ENCODE measurements at regions not wholly inside any gene's neighbourhood (a gene's known extent, or its start where the extent isn't known, plus 50 kb on each side); places are given as distances from the start of the nearest gene placed in this dataset.

- no peak overlapping the region for H3K27ac ChIP-seq (ENCODE audit: low read length)
- no peaks in the 10 kb centered on the region for H3K36me3 ChIP-seq (ENCODE audit: control insufficient read depth, insufficient read depth, low read length)
- WGBS (ENCODE audit: insufficient coverage, insufficient read length) = no CpG with 5 or more reads among the region's 11 CpGs
- no peaks in the 10 kb centered on the region for H3K4me1 ChIP-seq (ENCODE audit: control insufficient read depth, insufficient read depth, low read length)
- H3K27me3 ChIP-seq (ENCODE audit: control insufficient read depth, insufficient read depth, low read length) = no peaks in the 10 kb centered on the region
- H3K4me3 ChIP-seq (ENCODE audit: low read length) = no peak overlapping the region
- DNase-seq (ENCODE audit: low read depth, low spot score) = no peak
- H3K9me3 ChIP-seq (ENCODE audit: control insufficient read depth, insufficient read depth, low read length) = no peaks in the 10 kb centered on the region
Measured at GRCh38 chr18:45517181-45517741, 98.0 kb upstream of the SLC14A2 start.

GRCh38 chr18:45518311-45519155, 96.7 kb upstream of the SLC14A2 start:
- WGBS (ENCODE audit: insufficient coverage, insufficient read length) = no CpG with 5 or more reads among the region's 3 CpGs
- H3K9me3 ChIP-seq (ENCODE audit: control insufficient read depth, insufficient read depth, low read length) = no peaks in the 10 kb centered on the region
- no peaks in the 10 kb centered on the region for H3K4me1 ChIP-seq (ENCODE audit: control insufficient read depth, insufficient read depth, low read length)
- DNase-seq (ENCODE audit: low read depth, low spot score) = no peak
- H3K27me3 ChIP-seq (ENCODE audit: control insufficient read depth, insufficient read depth, low read length) = no peaks in the 10 kb centered on the region
- no peaks in the 10 kb centered on the region for H3K36me3 ChIP-seq (ENCODE audit: control insufficient read depth, insufficient read depth, low read length)
- no peak overlapping the region for H3K27ac ChIP-seq (ENCODE audit: low read length)
- H3K4me3 ChIP-seq (ENCODE audit: low read length) = no peak overlapping the region

- no CpG with 5 or more reads among the region's 7 CpGs for WGBS (ENCODE audit: insufficient coverage, insufficient read length)
- no peak overlapping the region for H3K4me3 ChIP-seq (ENCODE audit: low read length)
- H3K27me3 ChIP-seq (ENCODE audit: control insufficient read depth, insufficient read depth, low read length) = no peaks in the 10 kb centered on the region
- no peaks in the 10 kb centered on the region for H3K9me3 ChIP-seq (ENCODE audit: control insufficient read depth, insufficient read depth, low read length)
- H3K4me1 ChIP-seq (ENCODE audit: control insufficient read depth, insufficient read depth, low read length) = no peaks in the 10 kb centered on the region
- H3K27ac ChIP-seq (ENCODE audit: low read length) = no peak overlapping the region
- H3K36me3 ChIP-seq (ENCODE audit: control insufficient read depth, insufficient read depth, low read length) = no peaks in the 10 kb centered on the region
- DNase-seq (ENCODE audit: low read depth, low spot score) = no peak
Measured at GRCh38 chr18:45519411-45520280, 95.6 kb upstream of the SLC14A2 start.

GRCh38 chr18:45521136-45521535, 94.1 kb upstream of the SLC14A2 start:
- no CpG with 5 or more reads among the region's 1 CpG for WGBS (ENCODE audit: insufficient coverage, insufficient read length)
- Histone ChIP-seq H3K4me1 (ENCODE audit: control insufficient read depth, insufficient read depth, low read length) (no peaks in the 10 kb centered on the region), H3K27me3 (ENCODE audit: control insufficient read depth, insufficient read depth, low read length) (no peaks in the 10 kb centered on the region), H3K9me3 (ENCODE audit: control insufficient read depth, insufficient read depth, low read length) (no peaks in the 10 kb centered on the region), H3K27ac (ENCODE audit: low read length) (no peak overlapping the region), H3K36me3 (ENCODE audit: control insufficient read depth, insufficient read depth, low read length) (no peaks in the 10 kb centered on the region), H3K4me3 (ENCODE audit: low read length) (no peak overlapping the region)
- no peak for DNase-seq (ENCODE audit: low read depth, low spot score)

- Histone ChIP-seq H3K27ac (ENCODE audit: low read length) (no peak overlapping the region), H3K36me3 (ENCODE audit: control insufficient read depth, insufficient read depth, low read length) (no peaks in the 10 kb centered on the region), H3K9me3 (ENCODE audit: control insufficient read depth, insufficient read depth, low read length) (no peaks in the 10 kb centered on the region), H3K27me3 (ENCODE audit: control insufficient read depth, insufficient read depth, low read length) (no peaks in the 10 kb centered on the region), H3K4me3 (ENCODE audit: low read length) (no peak overlapping the region), H3K4me1 (ENCODE audit: control insufficient read depth, insufficient read depth, low read length) (no peaks in the 10 kb centered on the region)
- DNase-seq (ENCODE audit: low read depth, low spot score) = no peak
- no CpG with 5 or more reads among the region's 3 CpGs for WGBS (ENCODE audit: insufficient coverage, insufficient read length)
Measured at GRCh38 chr18:45521777-45522176, 93.5 kb upstream of the SLC14A2 start.

GRCh38 chr18:45522371-45522770, 92.9 kb upstream of the SLC14A2 start:
- Histone ChIP-seq H3K36me3 (ENCODE audit: control insufficient read depth, insufficient read depth, low read length) (no peaks in the 10 kb centered on the region), H3K4me3 (ENCODE audit: low read length) (no peak overlapping the region), H3K27me3 (ENCODE audit: control insufficient read depth, insufficient read depth, low read length) (no peaks in the 10 kb centered on the region), H3K9me3 (ENCODE audit: control insufficient read depth, insufficient read depth, low read length) (no peaks in the 10 kb centered on the region), H3K4me1 (ENCODE audit: control insufficient read depth, insufficient read depth, low read length) (no peaks in the 10 kb centered on the region), H3K27ac (ENCODE audit: low read length) (no peak overlapping the region)
- WGBS (ENCODE audit: insufficient coverage, insufficient read length) = no CpG with 5 or more reads among the region's 8 CpGs
- no peak for DNase-seq (ENCODE audit: low read depth, low spot score)

GRCh38 chr18:45525301-45525700, 90.0 kb upstream of the SLC14A2 start:
- Histone ChIP-seq H3K27me3 (ENCODE audit: control insufficient read depth, insufficient read depth, low read length) (no peaks in the 10 kb centered on the region), H3K36me3 (ENCODE audit: control insufficient read depth, insufficient read depth, low read length) (no peaks in the 10 kb centered on the region), H3K4me3 (ENCODE audit: low read length) (no peak overlapping the region), H3K9me3 (ENCODE audit: control insufficient read depth, insufficient read depth, low read length) (no peaks in the 10 kb centered on the region), H3K27ac (ENCODE audit: low read length) (no peak overlapping the region), H3K4me1 (ENCODE audit: control insufficient read depth, insufficient read depth, low read length) (no peaks in the 10 kb centered on the region)
- no peak for DNase-seq (ENCODE audit: low read depth, low spot score)

GRCh38 chr18:45526114-45526841, 89.0 kb upstream of the SLC14A2 start:
- H3K27me3 ChIP-seq (ENCODE audit: control insufficient read depth, insufficient read depth, low read length) = no peaks in the 10 kb centered on the region
- H3K4me1 ChIP-seq (ENCODE audit: control insufficient read depth, insufficient read depth, low read length) = no peaks in the 10 kb centered on the region
- H3K4me3 ChIP-seq (ENCODE audit: low read length) = no peak overlapping the region
- DNase-seq (ENCODE audit: low read depth, low spot score) = no peak
- no peak overlapping the region for H3K27ac ChIP-seq (ENCODE audit: low read length)
- H3K9me3 ChIP-seq (ENCODE audit: control insufficient read depth, insufficient read depth, low read length) = no peaks in the 10 kb centered on the region
- no peaks in the 10 kb centered on the region for H3K36me3 ChIP-seq (ENCODE audit: control insufficient read depth, insufficient read depth, low read length)
- WGBS (ENCODE audit: insufficient coverage, insufficient read length) = no CpG with 5 or more reads among the region's 3 CpGs

- no peaks in the 10 kb centered on the region for H3K27me3 ChIP-seq (ENCODE audit: control insufficient read depth, insufficient read depth, low read length)
- no peaks in the 10 kb centered on the region for H3K36me3 ChIP-seq (ENCODE audit: control insufficient read depth, insufficient read depth, low read length)
- no peaks in the 10 kb centered on the region for H3K4me1 ChIP-seq (ENCODE audit: control insufficient read depth, insufficient read depth, low read length)
- WGBS (ENCODE audit: insufficient coverage, insufficient read length) = no CpG with 5 or more reads among the region's 5 CpGs
- H3K27ac ChIP-seq (ENCODE audit: low read length) = no peak overlapping the region
- DNase-seq (ENCODE audit: low read depth, low spot score) = no peak
- H3K9me3 ChIP-seq (ENCODE audit: control insufficient read depth, insufficient read depth, low read length) = no peaks in the 10 kb centered on the region
- no peak overlapping the region for H3K4me3 ChIP-seq (ENCODE audit: low read length)
Measured at GRCh38 chr18:45527891-45528290, 87.4 kb upstream of the SLC14A2 start.

GRCh38 chr18:45528712-45529336, 86.5 kb upstream of the SLC14A2 start:
- H3K36me3 ChIP-seq (ENCODE audit: control insufficient read depth, insufficient read depth, low read length) = no peaks in the 10 kb centered on the region
- H3K27me3 ChIP-seq (ENCODE audit: control insufficient read depth, insufficient read depth, low read length) = no peaks in the 10 kb centered on the region
- H3K4me3 ChIP-seq (ENCODE audit: low read length) = no peak overlapping the region
- H3K4me1 ChIP-seq (ENCODE audit: control insufficient read depth, insufficient read depth, low read length) = no peaks in the 10 kb centered on the region
- H3K27ac ChIP-seq (ENCODE audit: low read length) = no peak overlapping the region
- DNase-seq (ENCODE audit: low read depth, low spot score) = no peak
- no peaks in the 10 kb centered on the region for H3K9me3 ChIP-seq (ENCODE audit: control insufficient read depth, insufficient read depth, low read length)
- no CpG with 5 or more reads among the region's 2 CpGs for WGBS (ENCODE audit: insufficient coverage, insufficient read length)

Measured in iPS DF 6.9 (cell line).